ENCODE measurements at regions not wholly inside any gene's neighbourhood (a gene's known extent, or its start where the extent isn't known, plus 50 kb on each side); places are given as distances from the start of the nearest gene placed in this dataset.

GRCh38 chr16:11440657-11441012 lies 95.4 kb downstream of the RMI2 start:
- no peak for DNase-seq (ENCODE audit: low read depth)

GRCh38 chr16:11445486-11445885 lies 100.2 kb downstream of the RMI2 start:
- no peak for DNase-seq (ENCODE audit: low read depth)

- no peak for DNase-seq (ENCODE audit: low read depth)
Observed at GRCh38 chr16:11446566-11447119, 101.4 kb downstream of the RMI2 start.

GRCh38 chr16:11447272-11447671 lies 102.0 kb downstream of the RMI2 start:
- no peak for DNase-seq (ENCODE audit: low read depth)

GRCh38 chr16:11447836-11448235 lies 102.6 kb downstream of the RMI2 start:
- DNase-seq (ENCODE audit: low read depth): no peak

- no peak for DNase-seq (ENCODE audit: low read depth)
Observed at GRCh38 chr16:11448796-11449416, 103.6 kb downstream of the RMI2 start.

GRCh38 chr16:11449716-11450115 lies 104.5 kb downstream of the RMI2 start:
- DNase-seq (ENCODE audit: low read depth): no peak

- DNase-seq (ENCODE audit: low read depth): no peak
Observed at GRCh38 chr16:11450136-11450535, 104.9 kb downstream of the RMI2 start.

GRCh38 chr16:11452298-11452697 lies 107.0 kb downstream of the RMI2 start:
- no peak for DNase-seq (ENCODE audit: low read depth)

- no peak for DNase-seq (ENCODE audit: low read depth)
Observed at GRCh38 chr16:11452746-11453389, 107.6 kb downstream of the RMI2 start.

GRCh38 chr16:11456741-11457140 lies 111.5 kb downstream of the RMI2 start:
- DNase-seq (ENCODE audit: low read depth): no peak

GRCh38 chr16:11459722-11460121 lies 114.5 kb downstream of the RMI2 start:
- DNase-seq (ENCODE audit: low read depth): no peak

- DNase-seq (ENCODE audit: low read depth): no peak
Observed at GRCh38 chr16:11460820-11461594, 115.7 kb downstream of the RMI2 start.

- no peak for DNase-seq (ENCODE audit: low read depth)
Observed at GRCh38 chr16:11461595-11461990, 116.3 kb downstream of the RMI2 start.

GRCh38 chr16:11462036-11462435 lies 116.8 kb downstream of the RMI2 start:
- no peak for DNase-seq (ENCODE audit: low read depth)

- no peak for DNase-seq (ENCODE audit: low read depth)
Observed at GRCh38 chr16:11462861-11463260, 117.6 kb downstream of the RMI2 start.

GRCh38 chr16:11464241-11464640 lies 119.0 kb downstream of the RMI2 start:
- DNase-seq (ENCODE audit: low read depth): no peak

- no peak for DNase-seq (ENCODE audit: low read depth)
Observed at GRCh38 chr16:11465675-11466074, 120.4 kb downstream of the RMI2 start.

- no peak for DNase-seq (ENCODE audit: low read depth)
Observed at GRCh38 chr16:11470676-11471415, 115.9 kb downstream of the LITAF start.

- no peak for DNase-seq (ENCODE audit: low read depth)
Observed at GRCh38 chr16:11471548-11471947, 115.2 kb downstream of the LITAF start.

- DNase-seq (ENCODE audit: low read depth): no peak
Observed at GRCh38 chr16:11472410-11472809, 114.3 kb downstream of the LITAF start.

GRCh38 chr16:11472851-11473250 lies 113.9 kb downstream of the LITAF start:
- DNase-seq (ENCODE audit: low read depth): no peak
